GM21390 (cell line): ENCODE measurements at regions not wholly inside any gene's neighbourhood (a gene's known extent, or its start where the extent isn't known, plus 50 kb on each side); places are given as distances from the start of the nearest gene placed in this dataset.
A peak's percentile ranks its signal among the peaks of the same experiment; 100 is the strongest.

Source experiments
- ATAC-seq: cut with Tn5 transposase; IDR thresholded peaks from one replicate; pipeline ENCODE4 v1.9.1; 2021; ENCODE audit not compliant: unreplicated experiment

DNA sequence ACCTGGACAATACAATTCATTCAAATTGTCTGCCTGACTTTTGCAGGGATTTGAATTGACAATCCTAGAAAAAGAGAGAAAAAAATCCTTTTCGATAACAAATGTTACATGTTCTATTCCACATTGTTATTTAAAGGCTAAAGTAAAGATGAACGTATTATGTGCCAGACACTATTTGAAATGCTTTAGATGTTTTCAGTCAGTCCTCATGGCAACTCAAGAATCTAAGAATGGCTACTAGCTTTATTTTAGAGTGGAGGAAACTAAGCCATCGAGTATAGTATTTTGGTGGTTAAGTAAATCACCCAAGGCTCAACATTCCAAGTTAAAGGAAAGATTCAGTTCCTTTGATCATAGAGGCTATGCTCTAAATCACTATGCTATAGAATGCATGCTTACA, 558.6 kb upstream of the MAN1A1 start:
- no peak for ATAC-seq

- no peak for ATAC-seq
Observed at GRCh38 chr6:119902681-119903080, 553.1 kb upstream of the MAN1A1 start.

- ATAC-seq, result no peak
Observed at GRCh38 chr6:119896806-119897205, 547.2 kb upstream of the MAN1A1 start.

DNA sequence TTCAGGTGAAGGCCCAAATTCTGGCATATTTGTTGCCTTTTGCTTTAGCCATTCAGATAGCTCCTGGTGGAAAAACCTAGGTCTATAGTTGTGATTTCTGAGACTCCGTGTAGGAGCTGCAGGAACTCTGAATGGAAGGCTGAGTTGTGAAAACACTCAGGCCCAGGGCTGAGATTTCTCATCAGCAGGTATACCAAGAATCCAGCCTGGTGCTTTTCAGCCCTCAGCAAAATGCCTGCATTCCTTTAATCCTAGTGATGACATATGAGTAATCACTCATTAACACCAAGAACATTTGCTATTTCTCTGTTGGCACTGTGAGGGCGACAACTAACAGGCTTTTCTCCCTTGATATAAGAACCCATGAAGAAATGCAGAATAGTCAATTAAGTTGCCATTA, 546.1 kb upstream of the MAN1A1 start:
- no peak for ATAC-seq

DNA sequence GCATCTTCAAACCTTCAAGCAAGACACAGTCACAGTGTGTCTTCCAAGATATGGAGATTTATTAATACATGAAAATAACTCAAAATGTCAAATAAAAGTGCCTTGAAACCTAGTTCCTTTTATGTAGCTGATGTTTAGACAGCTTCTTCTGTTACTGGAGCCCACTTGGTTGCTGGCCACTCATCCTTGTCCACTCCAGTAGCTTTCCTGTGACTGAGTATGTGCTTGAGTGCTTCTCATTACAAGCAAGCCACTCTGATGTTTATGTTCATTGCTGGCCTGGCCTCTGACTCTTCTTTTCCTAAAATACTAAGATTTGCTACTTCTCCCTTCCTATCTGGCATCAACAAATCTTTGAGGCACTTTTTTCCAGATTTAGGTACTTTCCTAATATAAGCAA, 545.2 kb upstream of the MAN1A1 start:
- ATAC-seq, result no peak

GRCh38 chr6:119891644-119892043, 542.1 kb upstream of the MAN1A1 start:
- ATAC-seq, result no peak

DNA sequence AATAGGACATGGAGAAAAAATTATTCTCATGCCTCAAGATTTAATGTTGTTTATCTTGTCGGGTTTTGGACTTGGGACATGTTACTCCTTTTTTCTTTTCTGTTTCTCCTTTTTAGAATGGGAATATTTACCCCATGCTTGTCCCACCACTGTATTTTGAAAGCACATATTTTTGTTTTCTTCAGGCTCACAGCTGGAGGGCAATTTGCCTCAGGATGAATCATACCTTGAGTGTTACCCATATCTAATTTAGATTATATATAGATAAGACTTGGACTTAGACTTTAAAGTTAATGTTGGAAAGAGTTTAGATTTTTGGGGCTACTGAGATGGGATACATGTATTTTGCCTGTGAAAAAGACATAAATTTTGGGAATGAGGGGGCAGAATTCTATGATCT, 541.6 kb upstream of the MAN1A1 start:
- no peak for ATAC-seq

DNA sequence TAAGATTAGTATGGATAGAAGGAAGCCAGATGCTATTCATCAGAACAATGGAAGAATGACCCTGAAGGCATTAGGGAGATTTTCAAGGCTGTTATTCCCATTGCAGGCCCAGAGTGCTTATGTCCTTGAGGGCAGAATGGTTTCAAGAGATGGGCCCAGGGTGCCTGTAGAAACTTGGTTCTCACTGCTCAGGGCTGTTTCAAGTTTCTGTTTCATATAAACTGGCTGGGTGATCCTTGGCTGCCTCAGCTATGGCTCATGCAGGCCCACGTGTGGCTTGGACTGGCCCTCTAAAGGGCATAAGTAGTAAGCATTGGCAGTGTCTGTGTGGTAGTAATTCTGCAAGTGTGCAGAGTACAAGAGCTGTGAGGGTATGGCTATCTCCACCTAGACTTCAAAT, 540.9 kb upstream of the MAN1A1 start:
- peak; percentile 50 for ATAC-seq

GRCh38 chr6:119887666-119888065, 538.1 kb upstream of the MAN1A1 start:
- ATAC-seq, result no peak

GRCh38 chr6:119881416-119881815, 531.9 kb upstream of the MAN1A1 start:
- ATAC-seq, result no peak

DNA sequence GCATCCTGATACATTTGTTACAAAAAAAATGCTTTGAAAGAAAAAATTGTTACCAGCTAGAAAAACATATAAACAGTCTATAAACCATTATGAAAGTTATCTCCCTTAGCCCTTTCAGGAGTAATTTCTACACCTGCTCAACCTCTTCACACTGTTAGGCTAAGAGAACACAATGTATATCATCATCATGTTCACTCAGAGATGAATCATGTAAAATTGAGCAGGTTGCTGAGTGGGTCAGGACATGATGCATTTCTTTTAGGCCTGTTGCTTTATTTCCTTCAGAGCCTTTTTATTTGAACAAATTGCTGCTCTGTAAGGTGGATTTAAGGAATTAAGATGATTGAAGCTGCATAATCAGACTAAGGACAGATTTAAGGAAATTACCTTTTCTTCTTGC, 531.3 kb upstream of the MAN1A1 start:
- ATAC-seq, result no peak

- ATAC-seq, result no peak
Observed at GRCh38 chr6:119879731-119880130, 530.2 kb upstream of the MAN1A1 start.

DNA sequence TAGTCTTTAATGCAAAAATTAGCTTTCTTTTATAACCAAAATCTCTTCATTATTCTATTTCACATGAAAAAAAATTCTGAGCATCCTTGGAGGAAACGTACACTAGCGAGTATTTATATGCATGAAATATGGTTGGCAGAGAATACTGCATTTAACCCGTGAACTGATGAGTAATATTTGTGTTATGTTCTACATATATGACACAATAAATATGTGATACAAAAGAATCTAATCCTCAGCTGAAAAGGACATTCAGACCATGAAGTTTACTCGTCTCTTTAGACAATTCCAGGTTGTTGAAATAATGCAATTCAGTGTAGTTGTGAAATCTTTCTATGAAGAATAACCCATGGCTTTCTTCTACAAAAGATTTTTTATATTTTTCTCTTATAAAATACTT, 524.8 kb upstream of the MAN1A1 start:
- no peak for ATAC-seq

GRCh38 chr6:119873107-119873506, 523.5 kb upstream of the MAN1A1 start:
- ATAC-seq, result no peak

- ATAC-seq, result no peak
Observed at GRCh38 chr6:119871520-119871919, 522.0 kb upstream of the MAN1A1 start.

DNA sequence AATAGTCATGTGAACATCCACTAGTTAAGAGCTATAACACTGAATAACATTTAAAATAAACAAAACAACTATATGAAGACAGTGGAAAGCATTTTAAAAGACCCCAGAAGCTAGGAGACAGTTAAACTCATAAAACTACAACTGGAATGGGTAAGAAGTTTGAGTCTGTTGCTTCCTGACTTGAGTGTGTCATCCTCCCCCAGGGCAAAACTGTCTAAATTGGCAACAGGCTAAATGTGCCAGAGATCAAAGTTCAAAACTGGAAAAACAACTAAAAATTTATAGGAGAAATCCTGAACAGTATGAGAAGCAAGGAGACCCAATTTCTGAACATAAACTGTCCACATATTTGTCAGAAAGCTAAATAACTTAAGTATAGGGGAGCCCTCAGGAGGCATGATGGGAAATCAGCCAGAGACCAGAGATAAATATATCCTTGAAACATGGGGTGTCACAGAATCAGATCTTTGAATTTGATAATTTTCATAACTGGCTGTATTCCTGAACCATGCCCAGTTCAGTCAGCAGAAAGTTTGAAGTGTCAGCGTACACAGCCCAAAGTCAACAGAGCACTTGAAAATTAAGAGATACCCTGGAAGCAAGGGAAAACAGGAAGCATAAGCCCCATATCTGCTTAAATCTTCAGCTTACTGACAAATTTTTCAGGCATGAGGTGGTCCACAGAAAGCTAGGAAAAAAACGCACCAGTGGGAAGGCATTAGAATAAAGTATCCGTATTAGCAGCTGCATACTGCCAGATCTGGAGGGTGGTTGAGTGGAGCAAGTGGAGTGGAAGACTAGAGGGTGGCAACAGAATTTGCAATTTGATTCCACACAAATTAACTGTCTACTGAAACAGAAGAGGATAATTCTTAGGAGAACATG, 516.1 kb upstream of the MAN1A1 start:
- ATAC-seq, result no peak

- no peak for ATAC-seq
Observed at GRCh38 chr6:119862719-119863118, 513.2 kb upstream of the MAN1A1 start.

GRCh38 chr6:119858901-119859300, 509.3 kb upstream of the MAN1A1 start:
- ATAC-seq, result no peak

DNA sequence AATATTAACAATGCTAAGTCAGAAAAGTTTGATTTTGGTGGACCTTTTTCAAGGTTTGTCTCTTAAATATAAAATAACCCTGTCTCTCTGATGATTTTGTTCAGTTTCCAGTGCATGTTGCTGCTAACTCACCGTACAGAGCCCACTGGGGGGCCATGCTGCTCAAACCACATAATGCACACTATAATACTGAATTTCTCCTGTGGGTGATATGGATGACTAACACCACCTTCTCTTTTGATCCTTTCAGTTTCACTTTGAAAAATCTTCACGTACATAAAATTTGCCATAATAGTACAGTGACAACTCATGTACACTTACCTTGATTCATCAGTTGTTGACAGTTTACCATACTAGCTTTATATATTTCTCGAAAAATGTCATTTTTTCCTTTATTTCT, 506.6 kb upstream of the MAN1A1 start:
- ATAC-seq, result peak; percentile 59

- no peak for ATAC-seq
Observed at GRCh38 chr6:119848696-119849095, 499.1 kb upstream of the MAN1A1 start.

GRCh38 chr6:119845161-119845560, 495.6 kb upstream of the MAN1A1 start:
- ATAC-seq, result no peak

DNA sequence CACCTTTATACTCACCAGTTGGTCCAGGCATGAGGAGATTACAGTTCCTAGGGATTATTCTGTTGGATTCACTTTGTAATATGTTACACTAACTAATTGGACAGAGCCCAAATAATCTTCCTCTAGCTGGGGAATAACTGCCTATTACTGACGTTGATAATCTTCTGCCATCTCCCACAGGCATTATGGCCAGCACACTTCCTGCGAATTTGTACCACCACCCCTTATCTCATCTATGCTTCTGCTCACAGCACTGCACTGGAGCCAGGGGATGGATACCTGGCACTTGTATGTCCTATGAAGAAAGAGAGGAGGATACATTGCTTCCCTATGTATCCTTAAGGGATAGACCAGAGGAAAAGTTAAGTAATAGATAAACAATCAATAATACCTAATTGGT, 494.8 kb upstream of the MAN1A1 start:
- ATAC-seq, result no peak

- ATAC-seq, result no peak
Observed at GRCh38 chr6:119842191-119842590, 492.6 kb upstream of the MAN1A1 start.
